CMK (cell line): ENCODE measurements at regions not wholly inside any gene's neighbourhood (a gene's known extent, or its start where the extent isn't known, plus 50 kb on each side); places are given as distances from the start of the nearest gene placed in this dataset.
"Not testable (repeated sequence)": the region's sequence is repeated elsewhere in the genome, so short reads cannot be mapped to it uniquely, and the experiment has no call there.

Source experiments
- DNase-seq: peaks from one replicate; pipeline ENCODE4 v3.0.0-alpha.2; 2010; ENCODE audit warnings: low read depth

GRCh38 chr16:25637236-25637635, 54.5 kb upstream of the HS3ST4 start:
- DNase-seq: no peak

GRCh38 chr16:25636662-25637061, 55.1 kb upstream of the HS3ST4 start:
- no peak for DNase-seq

GRCh38 chr16:25635454-25635853, 56.3 kb upstream of the HS3ST4 start:
- no peak for DNase-seq

- DNase-seq: no peak
Observed at GRCh38 chr16:25633549-25633948, 58.2 kb upstream of the HS3ST4 start.

GRCh38 chr16:25628766-25629165, 63.0 kb upstream of the HS3ST4 start:
- no peak for DNase-seq

- DNase-seq: no peak
Observed at GRCh38 chr16:25627641-25628040, 64.1 kb upstream of the HS3ST4 start.

- no peak for DNase-seq
Observed at GRCh38 chr16:25626172-25626571, 65.6 kb upstream of the HS3ST4 start.

- no peak for DNase-seq
Observed at GRCh38 chr16:25625620-25626019, 66.1 kb upstream of the HS3ST4 start.

- DNase-seq: no peak
Observed at GRCh38 chr16:25614716-25615265, 77.0 kb upstream of the HS3ST4 start.

- no peak for DNase-seq
Observed at GRCh38 chr16:25613931-25614330, 77.8 kb upstream of the HS3ST4 start.

- no peak for DNase-seq
Observed at GRCh38 chr16:25608002-25608401, 83.8 kb upstream of the HS3ST4 start.

GRCh38 chr16:25606069-25606468, 85.7 kb upstream of the HS3ST4 start:
- DNase-seq: no peak

GRCh38 chr16:25605381-25605780, 86.4 kb upstream of the HS3ST4 start:
- no peak for DNase-seq

- not testable (repeated sequence) for DNase-seq
Observed at GRCh38 chr16:25601306-25601705, 90.5 kb upstream of the HS3ST4 start.

- no peak for DNase-seq
Observed at GRCh38 chr16:25596194-25596593, 95.6 kb upstream of the HS3ST4 start.

- DNase-seq: no peak
Observed at GRCh38 chr16:25593260-25593659, 98.5 kb upstream of the HS3ST4 start.

GRCh38 chr16:25587783-25588182, 104.0 kb upstream of the HS3ST4 start:
- no peak for DNase-seq

- no peak for DNase-seq
Observed at GRCh38 chr16:25586826-25587225, 104.9 kb upstream of the HS3ST4 start.

GRCh38 chr16:25585526-25585925, 106.2 kb upstream of the HS3ST4 start:
- no peak for DNase-seq

GRCh38 chr16:25580041-25580440, 111.7 kb upstream of the HS3ST4 start:
- no peak for DNase-seq

- DNase-seq: no peak
Observed at GRCh38 chr16:25575363-25575762, 116.4 kb upstream of the HS3ST4 start.

GRCh38 chr16:25571712-25572111, 120.0 kb upstream of the HS3ST4 start:
- DNase-seq: no peak

- DNase-seq: no peak
Observed at GRCh38 chr16:25570131-25570530, 121.6 kb upstream of the HS3ST4 start.

- DNase-seq: no peak
Observed at GRCh38 chr16:25568991-25569390, 122.8 kb upstream of the HS3ST4 start.

- DNase-seq: no peak
Observed at GRCh38 chr16:25566183-25566582, 125.6 kb upstream of the HS3ST4 start.
